ENCODE measurements at regions not wholly inside any gene's neighbourhood (a gene's known extent, or its start where the extent isn't known, plus 50 kb on each side); places are given as distances from the start of the nearest gene placed in this dataset.

GRCh38 chr10:129156406-129156805 is 310.6 kb upstream of the MGMT start:
- no peak for DNase-seq

- DNase-seq, result no peak
These were observed 309.9 kb upstream of the MGMT start for GRCh38 chr10:129157185-129157584.

- no peak for DNase-seq
These were observed 305.9 kb upstream of the MGMT start for GRCh38 chr10:129161150-129161549.

- DNase-seq, result no peak
These were observed 303.5 kb upstream of the MGMT start for GRCh38 chr10:129163531-129163930.

- DNase-seq, result no peak
These were observed 301.8 kb upstream of the MGMT start for GRCh38 chr10:129165076-129165720.

- no peak for DNase-seq
These were observed 301.3 kb upstream of the MGMT start for GRCh38 chr10:129165770-129166169.

GRCh38 chr10:129168660-129169059 is 298.4 kb upstream of the MGMT start:
- no peak for DNase-seq

GRCh38 chr10:129169115-129169514 is 297.9 kb upstream of the MGMT start:
- DNase-seq, result no peak

- DNase-seq, result no peak
These were observed 296.2 kb upstream of the MGMT start for GRCh38 chr10:129170812-129171211.

- DNase-seq, result no peak
These were observed 295.2 kb upstream of the MGMT start for GRCh38 chr10:129171812-129172211.

GRCh38 chr10:129174232-129175014 is 292.6 kb upstream of the MGMT start:
- no peak for DNase-seq

GRCh38 chr10:129179245-129179971 is 287.6 kb upstream of the MGMT start:
- no peak for DNase-seq

GRCh38 chr10:129179972-129180678 is 286.9 kb upstream of the MGMT start:
- no peak for DNase-seq

GRCh38 chr10:129184196-129184595 is 282.8 kb upstream of the MGMT start:
- no peak for DNase-seq

GRCh38 chr10:129187331-129187730 is 279.7 kb upstream of the MGMT start:
- DNase-seq, result no peak

GRCh38 chr10:129191797-129192196 is 275.2 kb upstream of the MGMT start:
- DNase-seq, result no peak

GRCh38 chr10:129192344-129193128 is 274.5 kb upstream of the MGMT start:
- no peak for DNase-seq

GRCh38 chr10:129193148-129193547 is 273.9 kb upstream of the MGMT start:
- DNase-seq, result no peak

GRCh38 chr10:129194181-129194870 is 272.7 kb upstream of the MGMT start:
- no peak for DNase-seq

- no peak for DNase-seq
These were observed 267.2 kb upstream of the MGMT start for GRCh38 chr10:129199826-129200225.

- DNase-seq, result no peak
These were observed 263.2 kb upstream of the MGMT start for GRCh38 chr10:129203819-129204218.

GRCh38 chr10:129207297-129207696 is 259.7 kb upstream of the MGMT start:
- no peak for DNase-seq

All from NCI-H187 treated with DMSO at 0.1 percent for 48 hours (cell line).